Natural killer cell (primary cell): ENCODE measurements at regions not wholly inside any gene's neighbourhood (a gene's known extent, or its start where the extent isn't known, plus 50 kb on each side); places are given as distances from the start of the nearest gene placed in this dataset.

Experiments used
- ATAC-seq, 3 donors: fragments of 150-1000 bp in 2 of 3; fragments of 200-7000 bp in 1 of 3; cut with Tn5 transposase; 1 replicate in 1 of 3; 2 replicates in 2 of 3; pipeline ENCODE4 v1.10.0; 2021; ENCODE audit warnings: mild to moderate bottlenecking in 2 of 3, moderate library complexity in 2 of 3
- DNase-seq, 2 donors: peaks; one replicate each; pipeline versions ENCODE4 v3.0.0 to v3.0.0-alpha.2; 2013 to 2021; ENCODE audit warnings: mixed read lengths in 1 of 2
- H3K27ac ChIP-seq: one replicate; pipeline ENCODE4 v1.5.1; 2013; ENCODE audit warnings: mild to moderate bottlenecking, low read length
- H3K27me3 ChIP-seq: one replicate; pipeline ENCODE4 v1.6.1; 2013; ENCODE audit warnings: low read length; ENCODE audit not compliant: control insufficient read depth, insufficient read depth
- H3K36me3 ChIP-seq: one replicate; pipeline ENCODE4 v1.6.1; 2013; ENCODE audit warnings: low read length; ENCODE audit not compliant: control insufficient read depth, insufficient read depth
- H3K4me1 ChIP-seq: one replicate; pipeline ENCODE4 v1.6.1; 2013; ENCODE audit warnings: low read length; ENCODE audit not compliant: control insufficient read depth, insufficient read depth
- H3K4me3 ChIP-seq: one replicate; pipeline ENCODE4 v1.5.1; 2013; ENCODE audit warnings: low read length
- H3K9me3 ChIP-seq: one replicate; pipeline ENCODE4 v1.6.1; 2013; ENCODE audit warnings: low read length; ENCODE audit not compliant: control insufficient read depth, insufficient read depth
- H3K27ac Mint-ChIP-seq, 2 donors: one replicate each; pipeline ENCODE4 v1.8.0; 2022; ENCODE audit warnings: mild to moderate bottlenecking in 2 of 2, mixed read lengths in 2 of 2, moderate library complexity in 1 of 2
- H3K27me3 Mint-ChIP-seq, 2 donors: one replicate each; pipeline ENCODE4 v1.8.0; 2022; ENCODE audit warnings: low read depth in 2 of 2, mixed read lengths in 2 of 2
- H3K36me3 Mint-ChIP-seq: one replicate; pipeline ENCODE4 v1.8.0; 2022; ENCODE audit warnings: mixed read lengths
- H3K4me1 Mint-ChIP-seq, 2 donors: one replicate each; pipeline ENCODE4 v1.8.0; 2022; ENCODE audit warnings: mixed read lengths in 2 of 2
- H3K4me3 Mint-ChIP-seq: one replicate; pipeline ENCODE4 v1.8.0; 2022; ENCODE audit warnings: mild to moderate bottlenecking, moderate library complexity, mixed read lengths
- H3K9me3 Mint-ChIP-seq, 2 donors: one replicate each; pipeline ENCODE4 v1.8.0; 2022; ENCODE audit warnings: mixed read lengths in 2 of 2
- WGBS: methylation state at CpG from one replicate; pipeline ENCODE4 v1.1.7; 2013; ENCODE audit warnings: missing lambda C conversion rate; ENCODE audit not compliant: insufficient coverage; 5-methylcytosine and 5-hydroxymethylcytosine counted together
- intact Hi-C: fragments of 100-400 bp; cut with micrococcal nuclease; formaldehyde crosslinking; loops from one replicate; pipeline ENCODE4 v1.14.2; 2022
- TF ChIP-seq, protein P1 (sequence below): fragments of 200-600 bp; IDR thresholded peaks from one replicate; pipeline ENCODE4 v1.8.0; 2022; ENCODE audit warnings: antibody characterized with exemption

DNA sequence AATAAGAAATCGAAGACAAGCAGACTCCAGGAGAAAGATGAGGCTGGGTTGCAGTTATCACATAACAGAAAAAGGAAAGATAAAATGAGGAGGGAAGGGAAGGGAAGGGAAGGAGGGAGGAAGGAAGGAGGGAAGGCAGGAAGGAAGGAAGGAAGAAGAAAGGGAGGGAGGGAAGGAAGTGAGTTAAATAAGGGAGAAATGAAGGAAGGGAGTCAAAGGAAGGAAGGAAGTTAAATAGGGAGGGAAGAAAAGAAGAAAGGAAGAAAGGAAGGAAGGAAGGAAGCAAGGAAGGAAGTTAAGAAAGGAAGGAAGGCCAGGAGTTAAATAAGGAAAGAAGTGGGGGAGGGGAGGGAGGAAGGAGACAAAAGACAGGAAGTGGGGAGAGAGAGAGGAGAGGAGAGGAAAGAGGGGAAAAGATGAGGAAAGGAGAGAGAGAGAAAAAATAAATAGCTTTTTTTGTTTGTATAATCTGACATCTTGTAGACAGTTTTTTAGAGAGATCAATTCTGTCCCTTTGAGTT lies 679.6 kb downstream of the HS3ST4 start:
- Histone ChIP-seq H3K27me3 (no peaks in the 10 kb centered on the region), H3K9me3 (no peaks in the 10 kb centered on the region), H3K4me1 (no peaks in the 10 kb centered on the region), H3K36me3 (no peaks in the 10 kb centered on the region), H3K4me3 (no peak overlapping the region), H3K27ac (no peak overlapping the region)
- H3K36me3 Mint-ChIP-seq, result no peaks in the 10 kb centered on the region
- H3K4me3 Mint-ChIP-seq, result no peak overlapping the region
- ATAC-seq (no peak), DNase-seq (no peak)
- peaks cover 2 to 4% of the 10 kb centered on the region in 2 donors for H3K9me3 Mint-ChIP-seq
- TF ChIP-seq, protein P1, sequence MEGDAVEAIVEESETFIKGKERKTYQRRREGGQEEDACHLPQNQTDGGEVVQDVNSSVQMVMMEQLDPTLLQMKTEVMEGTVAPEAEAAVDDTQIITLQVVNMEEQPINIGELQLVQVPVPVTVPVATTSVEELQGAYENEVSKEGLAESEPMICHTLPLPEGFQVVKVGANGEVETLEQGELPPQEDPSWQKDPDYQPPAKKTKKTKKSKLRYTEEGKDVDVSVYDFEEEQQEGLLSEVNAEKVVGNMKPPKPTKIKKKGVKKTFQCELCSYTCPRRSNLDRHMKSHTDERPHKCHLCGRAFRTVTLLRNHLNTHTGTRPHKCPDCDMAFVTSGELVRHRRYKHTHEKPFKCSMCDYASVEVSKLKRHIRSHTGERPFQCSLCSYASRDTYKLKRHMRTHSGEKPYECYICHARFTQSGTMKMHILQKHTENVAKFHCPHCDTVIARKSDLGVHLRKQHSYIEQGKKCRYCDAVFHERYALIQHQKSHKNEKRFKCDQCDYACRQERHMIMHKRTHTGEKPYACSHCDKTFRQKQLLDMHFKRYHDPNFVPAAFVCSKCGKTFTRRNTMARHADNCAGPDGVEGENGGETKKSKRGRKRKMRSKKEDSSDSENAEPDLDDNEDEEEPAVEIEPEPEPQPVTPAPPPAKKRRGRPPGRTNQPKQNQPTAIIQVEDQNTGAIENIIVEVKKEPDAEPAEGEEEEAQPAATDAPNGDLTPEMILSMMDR, result no peak
- no peak overlapping the region for H3K27ac Mint-ChIP-seq
- no peaks in the 10 kb centered on the region for H3K4me1 Mint-ChIP-seq
- WGBS, result 67% methylated on average over 1 of the region's 1 CpG
- H3K27me3 Mint-ChIP-seq, result no peaks in the 10 kb centered on the region
- intact Hi-C loops, result no loop called here

DNA sequence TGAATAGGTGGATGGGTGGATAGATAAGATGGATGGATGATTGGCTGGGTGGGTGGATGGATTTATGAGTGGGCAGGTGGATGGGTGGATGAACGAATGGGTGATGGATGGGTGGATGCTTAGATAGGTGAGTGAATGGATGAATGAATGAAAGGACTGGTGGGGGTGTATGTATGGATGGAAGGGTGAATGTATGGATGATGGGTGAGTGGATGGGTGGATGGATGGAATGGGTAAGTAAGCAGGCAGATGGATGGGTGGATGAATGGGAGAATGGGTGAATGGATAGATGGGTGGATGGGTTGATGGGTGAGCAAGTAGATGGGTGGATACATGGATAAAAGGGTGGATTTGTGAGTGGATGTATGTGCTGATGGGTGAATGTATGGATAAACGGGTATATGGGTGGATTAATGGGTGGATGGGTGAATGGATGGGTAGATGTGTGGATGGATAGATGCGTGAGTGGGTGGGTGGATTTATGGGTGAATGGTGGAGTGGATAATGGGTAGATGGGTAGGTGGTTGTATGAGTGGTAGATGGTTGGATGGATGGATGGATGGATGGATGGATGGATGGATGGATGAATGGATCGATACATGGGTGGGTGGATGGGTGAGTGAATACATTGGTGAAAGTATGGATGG lies 682.6 kb downstream of the HS3ST4 start:
- no peak overlapping the region for H3K27ac Mint-ChIP-seq
- WGBS, result 78% methylated on average over 4 of the region's 4 CpGs
- DNase-seq, result no peak
- no peaks in the 10 kb centered on the region for H3K4me1 ChIP-seq
- intact Hi-C loops, result no loop called here
- no peak overlapping the region for H3K27ac ChIP-seq
- no peak overlapping the region for H3K4me3 ChIP-seq
- no peaks in the 10 kb centered on the region for H3K36me3 Mint-ChIP-seq
- no peaks in the 10 kb centered on the region for H3K27me3 Mint-ChIP-seq
- no peaks in the 10 kb centered on the region for H3K4me1 Mint-ChIP-seq
- TF ChIP-seq, protein P1, result no peak
- H3K4me3 Mint-ChIP-seq, result no peak overlapping the region
- ATAC-seq, result peak in 1 of 3 donors; percentile 40
- no peaks in the 10 kb centered on the region for H3K36me3 ChIP-seq
- H3K27me3 ChIP-seq, result no peaks in the 10 kb centered on the region
- peaks cover 4% of the 10 kb centered on the region in 2 donors for H3K9me3 Mint-ChIP-seq
- H3K9me3 ChIP-seq, result no peaks in the 10 kb centered on the region

DNA sequence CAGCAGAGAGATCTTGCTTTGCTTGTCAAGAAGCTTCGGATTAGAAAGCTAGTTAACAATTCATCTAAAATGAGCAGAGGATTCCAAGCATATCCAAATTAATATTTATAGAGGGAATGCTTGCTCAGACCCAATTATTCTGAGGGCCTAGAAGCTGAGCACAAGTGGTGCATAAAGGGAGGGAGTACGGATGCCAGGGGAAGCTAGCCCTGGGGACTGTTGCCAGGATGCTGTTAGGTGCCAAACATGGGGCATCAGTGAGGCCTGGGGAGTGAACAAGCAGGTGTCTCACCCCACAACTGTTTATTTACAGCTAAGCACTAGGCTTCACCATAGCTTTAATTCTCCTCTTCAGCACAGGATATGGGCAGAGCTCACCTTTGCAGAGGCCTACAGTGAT lies 684.1 kb upstream of the C16orf82 start:
- intact Hi-C loops, result no loop called here
- H3K27ac Mint-ChIP-seq, result no peak overlapping the region
- DNase-seq (no peak), ATAC-seq (no peak)
- WGBS, result 58% methylated on average over 2 of the region's 2 CpGs
- no peaks in the 10 kb centered on the region for H3K4me1 Mint-ChIP-seq
- Histone ChIP-seq H3K9me3 (no peaks in the 10 kb centered on the region), H3K27me3 (no peaks in the 10 kb centered on the region), H3K4me3 (no peak overlapping the region), H3K27ac (no peak overlapping the region), H3K4me1 (no peaks in the 10 kb centered on the region), H3K36me3 (no peaks in the 10 kb centered on the region)
- H3K36me3 Mint-ChIP-seq, result no peaks in the 10 kb centered on the region
- H3K27me3 Mint-ChIP-seq, result peaks cover 0 to 3% of the 10 kb centered on the region in 2 donors
- H3K9me3 Mint-ChIP-seq, result peaks cover 0 to 2% of the 10 kb centered on the region in 2 donors
- TF ChIP-seq, protein P1, result no peak
- H3K4me3 Mint-ChIP-seq, result no peak overlapping the region

DNA sequence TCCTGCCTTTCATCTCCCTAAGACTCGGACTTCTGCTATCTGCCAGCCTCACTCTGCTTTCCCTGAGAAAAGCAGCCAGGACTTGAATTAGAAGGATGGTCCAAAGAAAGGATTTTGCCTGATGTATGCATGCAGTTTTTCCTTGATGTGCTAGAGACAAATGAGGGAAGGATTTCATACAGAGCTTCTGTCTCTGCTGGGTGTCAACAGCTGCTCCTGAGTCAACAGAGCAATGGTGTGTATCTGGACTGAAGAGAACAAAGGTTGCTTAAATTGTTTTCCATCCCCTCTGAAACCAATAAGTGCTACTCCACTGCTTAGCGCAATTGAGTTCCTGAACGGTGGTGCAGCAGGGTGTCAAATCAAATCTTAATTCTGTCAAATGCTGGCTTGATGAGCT lies 680.6 kb upstream of the C16orf82 start:
- Histone ChIP-seq H3K9me3 (no peaks in the 10 kb centered on the region), H3K27ac (no peak overlapping the region), H3K27me3 (no peaks in the 10 kb centered on the region), H3K4me3 (no peak overlapping the region), H3K4me1 (no peaks in the 10 kb centered on the region), H3K36me3 (no peaks in the 10 kb centered on the region)
- no peak for ATAC-seq
- TF ChIP-seq, protein P1, result no peak
- H3K9me3 Mint-ChIP-seq, result peaks cover 0 to 2% of the 10 kb centered on the region in 2 donors
- H3K36me3 Mint-ChIP-seq, result no peaks in the 10 kb centered on the region
- 55% methylated on average over 3 of the region's 3 CpGs for WGBS
- peaks cover 0 to 6% of the 10 kb centered on the region in 2 donors for H3K27me3 Mint-ChIP-seq
- intact Hi-C loops, result no loop called here
- no peaks in the 10 kb centered on the region for H3K4me1 Mint-ChIP-seq
- no peak overlapping the region for H3K27ac Mint-ChIP-seq
- H3K4me3 Mint-ChIP-seq, result no peak overlapping the region
- DNase-seq, result no peak
